Prostate gland (tissue), 2 donors: ENCODE measurements at regions not wholly inside any gene's neighbourhood (a gene's known extent, or its start where the extent isn't known, plus 50 kb on each side); places are given as distances from the start of the nearest gene placed in this dataset.

Experiments
- POLR2A ChIP-seq: fragments of 450-650 bp; IDR thresholded peaks from one replicate; pipeline ENCODE4 v1.6.1; 2016; ENCODE audit warnings: antibody characterized with exemption, mild to moderate bottlenecking
- TF ChIP-seq, protein P1 (sequence below), 4 experiments: fragments of 200-600 bp in 2 of 4; fragments of 450-650 bp in 2 of 4; sonication (generic) in 2 of 4; IDR thresholded peaks; 1 replicate in 3 of 4; 2 replicates in 1 of 4; pipeline ENCODE4 v1.5.1; 2016 to 2019; ENCODE audit warnings: antibody characterized with exemption in 4 of 4, mild to moderate bottlenecking in 2 of 4, moderate library complexity in 2 of 4

DNA sequence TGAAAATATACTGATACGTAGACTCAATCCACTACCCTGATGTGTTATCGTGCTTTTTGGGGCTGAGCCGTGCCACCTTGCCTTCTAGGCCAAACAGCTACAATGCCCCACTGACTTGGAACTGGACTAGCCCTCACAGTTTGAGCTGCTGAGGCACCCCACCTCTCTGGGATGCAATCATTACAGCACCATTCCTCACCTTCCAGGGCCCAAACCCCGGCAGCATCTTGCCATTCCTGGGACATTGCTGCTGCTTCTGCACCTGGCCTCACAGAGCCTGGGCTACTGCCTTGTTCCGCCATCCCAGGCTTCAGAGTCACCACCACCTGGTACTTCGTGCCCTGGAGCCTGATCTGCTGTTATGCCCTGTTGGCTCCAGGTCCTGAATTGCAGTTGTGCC, 89.5 kb upstream of the SNCAIP start:
- TF ChIP-seq, protein P1, sequence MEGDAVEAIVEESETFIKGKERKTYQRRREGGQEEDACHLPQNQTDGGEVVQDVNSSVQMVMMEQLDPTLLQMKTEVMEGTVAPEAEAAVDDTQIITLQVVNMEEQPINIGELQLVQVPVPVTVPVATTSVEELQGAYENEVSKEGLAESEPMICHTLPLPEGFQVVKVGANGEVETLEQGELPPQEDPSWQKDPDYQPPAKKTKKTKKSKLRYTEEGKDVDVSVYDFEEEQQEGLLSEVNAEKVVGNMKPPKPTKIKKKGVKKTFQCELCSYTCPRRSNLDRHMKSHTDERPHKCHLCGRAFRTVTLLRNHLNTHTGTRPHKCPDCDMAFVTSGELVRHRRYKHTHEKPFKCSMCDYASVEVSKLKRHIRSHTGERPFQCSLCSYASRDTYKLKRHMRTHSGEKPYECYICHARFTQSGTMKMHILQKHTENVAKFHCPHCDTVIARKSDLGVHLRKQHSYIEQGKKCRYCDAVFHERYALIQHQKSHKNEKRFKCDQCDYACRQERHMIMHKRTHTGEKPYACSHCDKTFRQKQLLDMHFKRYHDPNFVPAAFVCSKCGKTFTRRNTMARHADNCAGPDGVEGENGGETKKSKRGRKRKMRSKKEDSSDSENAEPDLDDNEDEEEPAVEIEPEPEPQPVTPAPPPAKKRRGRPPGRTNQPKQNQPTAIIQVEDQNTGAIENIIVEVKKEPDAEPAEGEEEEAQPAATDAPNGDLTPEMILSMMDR (IDR thresholded peaks at IDR 0.05), result no peak
- no peak for TF ChIP-seq POLR2A
